Natural killer cell (primary cell): ENCODE measurements at regions not wholly inside any gene's neighbourhood (a gene's known extent, or its start where the extent isn't known, plus 50 kb on each side); places are given as distances from the start of the nearest gene placed in this dataset.
"Not testable (repeated sequence)": the region's sequence is repeated elsewhere in the genome, so short reads cannot be mapped to it uniquely, and the experiment has no call there.

Experiments
- ATAC-seq, 3 donors: fragments of 150-1000 bp in 2 of 3; fragments of 200-7000 bp in 1 of 3; cut with Tn5 transposase; 1 replicate in 1 of 3; 2 replicates in 2 of 3; pipeline ENCODE4 v1.10.0; 2021; ENCODE audit warnings: mild to moderate bottlenecking in 2 of 3, moderate library complexity in 2 of 3
- DNase-seq, 2 donors: peaks; one replicate each; pipeline versions ENCODE4 v3.0.0 to v3.0.0-alpha.2; 2013 to 2021; ENCODE audit warnings: mixed read lengths in 1 of 2
- H3K27ac ChIP-seq: one replicate; pipeline ENCODE4 v1.5.1; 2013; ENCODE audit warnings: mild to moderate bottlenecking, low read length
- H3K27me3 ChIP-seq: one replicate; pipeline ENCODE4 v1.6.1; 2013; ENCODE audit warnings: low read length; ENCODE audit not compliant: control insufficient read depth, insufficient read depth
- H3K36me3 ChIP-seq: one replicate; pipeline ENCODE4 v1.6.1; 2013; ENCODE audit warnings: low read length; ENCODE audit not compliant: control insufficient read depth, insufficient read depth
- H3K4me1 ChIP-seq: one replicate; pipeline ENCODE4 v1.6.1; 2013; ENCODE audit warnings: low read length; ENCODE audit not compliant: control insufficient read depth, insufficient read depth
- H3K4me3 ChIP-seq: one replicate; pipeline ENCODE4 v1.5.1; 2013; ENCODE audit warnings: low read length
- H3K9me3 ChIP-seq: one replicate; pipeline ENCODE4 v1.6.1; 2013; ENCODE audit warnings: low read length; ENCODE audit not compliant: control insufficient read depth, insufficient read depth
- H3K27ac Mint-ChIP-seq, 2 donors: one replicate each; pipeline ENCODE4 v1.8.0; 2022; ENCODE audit warnings: mild to moderate bottlenecking in 2 of 2, mixed read lengths in 2 of 2, moderate library complexity in 1 of 2
- H3K27me3 Mint-ChIP-seq, 2 donors: one replicate each; pipeline ENCODE4 v1.8.0; 2022; ENCODE audit warnings: low read depth in 2 of 2, mixed read lengths in 2 of 2
- H3K36me3 Mint-ChIP-seq: one replicate; pipeline ENCODE4 v1.8.0; 2022; ENCODE audit warnings: mixed read lengths
- H3K4me1 Mint-ChIP-seq, 2 donors: one replicate each; pipeline ENCODE4 v1.8.0; 2022; ENCODE audit warnings: mixed read lengths in 2 of 2
- H3K4me3 Mint-ChIP-seq: one replicate; pipeline ENCODE4 v1.8.0; 2022; ENCODE audit warnings: mild to moderate bottlenecking, moderate library complexity, mixed read lengths
- H3K9me3 Mint-ChIP-seq, 2 donors: one replicate each; pipeline ENCODE4 v1.8.0; 2022; ENCODE audit warnings: mixed read lengths in 2 of 2
- WGBS: methylation state at CpG from one replicate; pipeline ENCODE4 v1.1.7; 2013; ENCODE audit warnings: missing lambda C conversion rate; ENCODE audit not compliant: insufficient coverage; 5-methylcytosine and 5-hydroxymethylcytosine counted together
- intact Hi-C: fragments of 100-400 bp; cut with micrococcal nuclease; formaldehyde crosslinking; loops from one replicate; pipeline ENCODE4 v1.14.2; 2022
- TF ChIP-seq, protein P1 (sequence below): fragments of 200-600 bp; IDR thresholded peaks from one replicate; pipeline ENCODE4 v1.8.0; 2022; ENCODE audit warnings: antibody characterized with exemption

DNA sequence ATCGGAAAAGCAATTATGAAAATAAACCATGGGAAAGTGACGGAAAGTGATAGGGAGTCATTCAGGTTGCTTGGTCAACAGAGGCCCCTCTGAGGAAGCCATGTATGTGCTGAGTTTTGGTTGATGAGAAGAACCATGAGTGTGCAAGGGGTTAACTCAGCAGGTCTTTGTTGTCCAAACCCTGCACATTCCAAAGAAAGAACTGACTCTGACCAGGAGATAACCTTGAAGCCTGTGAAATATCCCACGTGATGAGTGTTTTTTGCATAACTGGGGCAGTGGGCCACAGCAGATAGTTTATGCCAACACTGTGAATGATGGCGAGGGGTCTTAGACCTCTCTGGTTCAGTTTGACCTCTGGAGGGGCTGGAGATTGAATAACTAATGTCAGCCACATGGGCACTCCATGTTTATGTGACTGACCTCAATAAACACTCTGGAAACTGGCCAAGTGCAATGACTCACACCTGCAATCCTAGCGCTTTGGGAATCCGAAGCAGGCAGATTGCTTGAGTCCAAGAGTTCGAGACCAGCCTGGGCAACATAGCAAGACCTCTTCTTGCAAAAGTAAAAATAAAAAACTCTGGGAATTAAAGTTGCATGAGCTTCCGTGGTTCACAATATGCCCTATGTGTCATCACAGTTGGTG lies 154.0 kb upstream of the FOXK1 start:
- Mint-ChIP-seq H3K4me1 (no peaks in the 10 kb centered on the region), H3K4me3 (no peak overlapping the region), H3K9me3 (no peaks in the 10 kb centered on the region), H3K36me3 (no peaks in the 10 kb centered on the region), H3K27me3 (peaks cover 9 to 27% of the 10 kb centered on the region in 2 donors), H3K27ac (no peak overlapping the region)
- ATAC-seq: no peak
- no peak overlapping the region for H3K4me3 ChIP-seq
- H3K27ac ChIP-seq: no peak overlapping the region
- no peaks in the 10 kb centered on the region for H3K4me1 ChIP-seq
- H3K36me3 ChIP-seq: no peaks in the 10 kb centered on the region
- no peak for DNase-seq
- TF ChIP-seq, protein P1, sequence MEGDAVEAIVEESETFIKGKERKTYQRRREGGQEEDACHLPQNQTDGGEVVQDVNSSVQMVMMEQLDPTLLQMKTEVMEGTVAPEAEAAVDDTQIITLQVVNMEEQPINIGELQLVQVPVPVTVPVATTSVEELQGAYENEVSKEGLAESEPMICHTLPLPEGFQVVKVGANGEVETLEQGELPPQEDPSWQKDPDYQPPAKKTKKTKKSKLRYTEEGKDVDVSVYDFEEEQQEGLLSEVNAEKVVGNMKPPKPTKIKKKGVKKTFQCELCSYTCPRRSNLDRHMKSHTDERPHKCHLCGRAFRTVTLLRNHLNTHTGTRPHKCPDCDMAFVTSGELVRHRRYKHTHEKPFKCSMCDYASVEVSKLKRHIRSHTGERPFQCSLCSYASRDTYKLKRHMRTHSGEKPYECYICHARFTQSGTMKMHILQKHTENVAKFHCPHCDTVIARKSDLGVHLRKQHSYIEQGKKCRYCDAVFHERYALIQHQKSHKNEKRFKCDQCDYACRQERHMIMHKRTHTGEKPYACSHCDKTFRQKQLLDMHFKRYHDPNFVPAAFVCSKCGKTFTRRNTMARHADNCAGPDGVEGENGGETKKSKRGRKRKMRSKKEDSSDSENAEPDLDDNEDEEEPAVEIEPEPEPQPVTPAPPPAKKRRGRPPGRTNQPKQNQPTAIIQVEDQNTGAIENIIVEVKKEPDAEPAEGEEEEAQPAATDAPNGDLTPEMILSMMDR: no peak
- 90% methylated on average over 8 of the region's 8 CpGs for WGBS
- intact Hi-C loops: no loop called here
- no peaks in the 10 kb centered on the region for H3K27me3 ChIP-seq
- no peaks in the 10 kb centered on the region for H3K9me3 ChIP-seq

DNA sequence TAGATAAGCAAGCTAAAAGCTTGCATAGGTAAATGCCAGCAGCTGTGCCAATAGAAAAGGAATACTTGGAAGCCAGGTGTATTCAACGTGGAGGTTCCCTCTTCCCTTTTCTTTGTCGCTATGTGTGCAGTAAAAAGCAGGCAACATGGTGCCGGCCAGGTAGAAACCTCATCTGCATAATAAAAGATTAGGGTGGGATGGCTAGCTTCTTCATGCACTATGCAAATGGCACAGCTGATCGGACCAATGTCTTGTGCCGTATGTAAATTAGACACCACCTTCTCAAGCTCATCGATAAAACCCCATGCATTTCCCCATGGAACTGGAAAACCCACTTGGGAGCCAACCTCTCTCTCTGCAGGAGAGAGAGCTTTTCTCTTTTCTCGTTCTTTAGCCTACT lies 150.9 kb upstream of the FOXK1 start:
- Mint-ChIP-seq H3K4me1 (no peaks in the 10 kb centered on the region), H3K36me3 (no peaks in the 10 kb centered on the region), H3K4me3 (no peak overlapping the region), H3K27ac (no peak overlapping the region), H3K27me3 (peaks cover 7 to 27% of the 10 kb centered on the region in 2 donors), H3K9me3 (no peaks in the 10 kb centered on the region)
- H3K27ac ChIP-seq: no peak overlapping the region
- no peaks in the 10 kb centered on the region for H3K4me1 ChIP-seq
- H3K36me3 ChIP-seq: no peaks in the 10 kb centered on the region
- DNase-seq (no peak), ATAC-seq (no peak)
- H3K27me3 ChIP-seq: no peaks in the 10 kb centered on the region
- no peaks in the 10 kb centered on the region for H3K9me3 ChIP-seq
- intact Hi-C loops: no loop called here
- TF ChIP-seq, protein P1: no peak
- WGBS: 62% methylated on average over 6 of the region's 7 CpGs
- H3K4me3 ChIP-seq: no peak overlapping the region

DNA sequence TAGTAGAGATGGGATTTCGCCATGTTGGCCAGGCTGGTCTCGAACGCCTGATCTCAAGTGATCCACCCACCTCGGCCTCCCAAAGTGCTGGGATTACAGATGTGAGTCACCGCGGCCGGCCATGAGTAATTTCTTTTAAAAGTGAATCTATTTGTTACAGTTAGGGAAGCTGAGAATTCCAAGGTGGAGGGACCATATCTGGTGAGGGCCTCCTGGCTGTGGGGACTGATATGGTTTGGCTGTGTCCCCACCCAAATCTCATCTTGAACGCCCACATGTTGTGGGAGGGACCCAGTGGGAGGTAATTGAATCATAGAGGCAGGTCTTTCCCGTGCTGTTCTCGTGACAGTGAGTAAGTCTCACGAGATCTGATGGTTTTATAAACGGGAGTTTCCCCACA lies 148.8 kb upstream of the FOXK1 start:
- H3K4me1 ChIP-seq, H3K9me3 ChIP-seq, H3K9me3 Mint-ChIP-seq, ATAC-seq, H3K4me3 ChIP-seq, H3K4me3 Mint-ChIP-seq, H3K36me3 ChIP-seq, DNase-seq, H3K4me1 Mint-ChIP-seq, H3K36me3 Mint-ChIP-seq, H3K27me3 ChIP-seq, intact Hi-C loops, H3K27ac Mint-ChIP-seq, H3K27ac ChIP-seq: not testable (repeated sequence)
- H3K27me3 Mint-ChIP-seq: peaks cover 7 to 27% of the 10 kb centered on the region in 2 donors
- WGBS: 85% methylated on average over 12 of the region's 12 CpGs

GRCh38 chr7:4549681-4550080 lies 132.4 kb upstream of the FOXK1 start:
- WGBS: 52% methylated on average over 1 of the region's 1 CpG

More at GRCh38 chr7:4549681-4550080, 132.4 kb upstream of the FOXK1 start:
- H3K4me3 Mint-ChIP-seq: no peak overlapping the region
- H3K4me1 ChIP-seq: no peaks in the 10 kb centered on the region
- H3K9me3 ChIP-seq: peaks cover 13% of the 10 kb centered on the region
- H3K27ac ChIP-seq: no peak overlapping the region
- H3K4me1 Mint-ChIP-seq: no peaks in the 10 kb centered on the region
- H3K36me3 ChIP-seq: no peaks in the 10 kb centered on the region
- H3K9me3 Mint-ChIP-seq: peaks cover 4 to 8% of the 10 kb centered on the region in 2 donors
- H3K4me3 ChIP-seq: no peak overlapping the region
- no peak overlapping the region for H3K27ac Mint-ChIP-seq
- peaks cover 12% of the 10 kb centered on the region for H3K36me3 Mint-ChIP-seq
- TF ChIP-seq, protein P1: no peak
- no peaks in the 10 kb centered on the region for H3K27me3 ChIP-seq
- DNase-seq (no peak), ATAC-seq (no peak)
- peaks cover 4 to 13% of the 10 kb centered on the region in 2 donors for H3K27me3 Mint-ChIP-seq
- intact Hi-C loops: no loop called here
